Endothelial cell of umbilical vein (primary cell): ENCODE measurements at regions not wholly inside any gene's neighbourhood (a gene's known extent, or its start where the extent isn't known, plus 50 kb on each side); places are given as distances from the start of the nearest gene placed in this dataset.

ENCODE experiments used
- BruUV-seq: library from RNA; stranded (reverse); fragments of 400-500 nt; replicated peaks from 2 replicates; lab custom pipeline; 2021; lab: Mats Ljungman, UMichigan
- CTCF ChIA-PET: fragments of 300-600, 350-600 bp; sonication (Branson Sonifier 250); formaldehyde crosslinking; loops from one replicate; lab custom pipeline; 2021; ENCODE audit warnings: antibody characterized with exemption, inconsistent platforms; lab: Charles Lee
- POLR2A ChIA-PET: fragments of 300-600, 350-600 bp; sonication (Branson Sonifier 250); formaldehyde crosslinking; loops from one replicate; lab custom pipeline; 2021; ENCODE audit warnings: antibody characterized with exemption, inconsistent platforms; lab: Charles Lee
- DNase-seq: peaks from one replicate; pipeline ENCODE4 v3.0.0-alpha.2; 2011; ENCODE audit warnings: low read depth, low spot score
- FAIRE-seq: peaks from 2 replicates; lab custom pipeline; 2011; peaks lifted over from hg19 to GRCh38; lab: Jason Lieb, UNC
- H2AFZ ChIP-seq: 2 replicates; pipeline ENCODE4 v1.6.0; 2012; ENCODE audit warnings: low read depth, low read length, control low read depth, inconsistent platforms
- H3K27ac ChIP-seq: 2 replicates; pipeline ENCODE4 v1.5.1; 2011; ENCODE audit warnings: low read depth, mild to moderate bottlenecking, control low read depth, low read length, moderate library complexity; ENCODE audit not compliant: insufficient read depth
- H3K27me3 ChIP-seq, 2 experiments: 2 replicates each; pipeline versions ENCODE4 v1.6.0 to v1.6.1; 2011; ENCODE audit warnings: low read length in 2 of 2, mixed read lengths in 1 of 2; ENCODE audit not compliant: control insufficient read depth in 2 of 2, insufficient read depth in 2 of 2
- H3K36me3 ChIP-seq, 2 experiments: 2 replicates in 1 of 2; 3 replicates in 1 of 2; pipeline ENCODE4 v1.5.1; 2011; ENCODE audit warnings: low read length in 2 of 2, mild to moderate bottlenecking in 1 of 2, moderate library complexity in 1 of 2; ENCODE audit not compliant: control insufficient read depth in 2 of 2, insufficient read depth in 2 of 2; ENCODE audit errors: extremely low read depth in 1 of 2
- H3K4me1 ChIP-seq: 3 replicates; pipeline ENCODE4 v1.5.1; 2011; ENCODE audit warnings: mild to moderate bottlenecking, low read length; ENCODE audit not compliant: control insufficient read depth, insufficient read depth; ENCODE audit errors: extremely low read depth
- H3K4me2 ChIP-seq: 2 replicates; pipeline ENCODE4 v1.6.1; 2011; ENCODE audit warnings: low read length, control low read depth, mixed read lengths; ENCODE audit not compliant: insufficient read depth
- H3K4me3 ChIP-seq, 3 experiments: fragments of 200-600 bp in 1 of 3; sonication (generic), shearing (Covaris generic) in 1 of 3; replicated peaks in 1 of 3; 2 replicates each; pipeline ENCODE4 v1.5.1; 2011 to 2016; ENCODE audit warnings: control low read depth in 3 of 3, low read length in 3 of 3, mild to moderate bottlenecking in 2 of 3, inconsistent platforms in 1 of 3, low read depth in 1 of 3, moderate library complexity in 1 of 3; ENCODE audit not compliant: insufficient read depth in 1 of 3
- H3K79me2 ChIP-seq: 2 replicates; pipeline ENCODE4 v1.6.0; 2012; ENCODE audit warnings: low read length, inconsistent platforms; ENCODE audit not compliant: control insufficient read depth, insufficient read depth
- H3K9ac ChIP-seq: replicated peaks from 2 replicates; pipeline ENCODE3; 2011; ENCODE audit warnings: low read length, control low read depth; ENCODE audit not compliant: insufficient read depth; ENCODE audit errors: extremely low read depth
- H3K9me1 ChIP-seq: replicated peaks from 3 replicates; pipeline ENCODE4 v1.6.0; 2011; ENCODE audit warnings: mild to moderate bottlenecking, low read length; ENCODE audit not compliant: control insufficient read depth, insufficient read depth; ENCODE audit errors: extremely low read depth
- H3K9me3 ChIP-seq: replicated peaks from 2 replicates; pipeline ENCODE4 v1.5.1; 2012; ENCODE audit warnings: low read length, inconsistent platforms; ENCODE audit not compliant: control insufficient read depth, insufficient read depth
- H4K20me1 ChIP-seq: replicated peaks from 2 replicates; pipeline ENCODE3; 2011; ENCODE audit warnings: mild to moderate bottlenecking, low read length; ENCODE audit not compliant: control insufficient read depth, insufficient read depth; ENCODE audit errors: extremely low read depth
- CTCF ChIP-seq, 2 donors: IDR thresholded peaks; 1 replicate in 1 of 2; 2 replicates in 1 of 2; pipeline ENCODE4 v1.5.1; 2011; ENCODE audit warnings: low read length in 2 of 2, mild to moderate bottlenecking in 2 of 2, moderate library complexity in 2 of 2, control low read depth in 1 of 2, inconsistent platforms in 1 of 2, low read depth in 1 of 2; ENCODE audit not compliant: insufficient read depth in 1 of 2; ENCODE audit errors: extremely low read depth in 1 of 2
- EZH2 ChIP-seq: IDR thresholded peaks from 2 replicates; pipeline ENCODE4 v1.6.1; 2012; ENCODE audit warnings: borderline replicate concordance, low read depth, mild to moderate bottlenecking, moderate library complexity, low read length, inconsistent platforms; ENCODE audit not compliant: severe bottlenecking
- FOS ChIP-seq: IDR thresholded peaks from 2 replicates; pipeline ENCODE4 v1.6.1; 2011; ENCODE audit warnings: mild to moderate bottlenecking, low read length, moderate library complexity, borderline replicate concordance; ENCODE audit not compliant: insufficient read depth
- GATA2 ChIP-seq: IDR thresholded peaks from 2 replicates; pipeline ENCODE4 v1.7.0; 2011; ENCODE audit warnings: low read depth, mild to moderate bottlenecking, moderate library complexity, mixed read lengths, low read length; ENCODE audit not compliant: insufficient read length, insufficient read depth
- MAX ChIP-seq: IDR thresholded peaks from 2 replicates; pipeline ENCODE4 v1.6.1; 2011; ENCODE audit not compliant: insufficient read depth, insufficient read length
- MYC ChIP-seq: IDR thresholded peaks from one replicate; pipeline ENCODE4 v1.6.1; 2011; ENCODE audit warnings: mild to moderate bottlenecking, low read depth, low read length
- POLR2A ChIP-seq: IDR thresholded peaks from 2 replicates; pipeline ENCODE4 v1.6.1; 2012; ENCODE audit warnings: low read depth, mild to moderate bottlenecking, control low read depth, low read length
- dilution Hi-C: fragments of 300-500 bp; cut with MboI; formaldehyde crosslinking; loops from one replicate; pipeline ENCODE4 v1.15.0; 2019; ENCODE audit warnings: low sequenced_read_pairs; ENCODE audit not compliant: extremely low pct_ligation_motif_present
- intact Hi-C: fragments of 100-400 bp; cut with micrococcal nuclease; formaldehyde crosslinking; loops from one replicate; pipeline ENCODE4 v1.10.0; 2022

- dilution Hi-C loops (no loop called here), intact Hi-C loops (no loop called here)
- no peak overlapping the region for H2AFZ ChIP-seq
- H3K4me3 ChIP-seq = no peak overlapping the region
- H3K9me3 ChIP-seq = no peaks in the 10 kb centered on the region
- no peak overlapping the region for H3K27ac ChIP-seq
- H3K79me2 ChIP-seq = no peaks in the 10 kb centered on the region
- POLR2A ChIA-PET = no interaction called here
- no peak for TF ChIP-seq POLR2A
- TF ChIP-seq MYC = no peak
- TF ChIP-seq EZH2 = no peak
- no peak for TF ChIP-seq MAX
- no peak for TF ChIP-seq GATA2
- TF ChIP-seq FOS = no peak
- TF ChIP-seq CTCF (IDR thresholded peaks at IDR 0.05; ENCODE audit: extremely low read depth in 1 of 2, insufficient read depth in 1 of 2, low read depth in 1 of 2, low read length in 2 of 2) = no peak
- no peaks in the 10 kb centered on the region for H4K20me1 ChIP-seq
- H3K4me1 ChIP-seq = no peaks in the 10 kb centered on the region
- H3K27me3 ChIP-seq = no peaks in the 10 kb centered on the region
- H3K9ac ChIP-seq = no peak overlapping the region
- no peak for FAIRE-seq
- no peaks in the 10 kb centered on the region for H3K36me3 ChIP-seq
- H3K9me1 ChIP-seq = no peaks in the 10 kb centered on the region
- BruUV-seq = no TSS peak
- DNase-seq = no peak
- H3K4me2 ChIP-seq = no peak overlapping the region
- CTCF ChIA-PET = no interaction called here
Observed at GRCh38 chrX:83022020-83022419, 486.1 kb upstream of the POU3F4 start.
